ENCODE measurements at regions not wholly inside any gene's neighbourhood (a gene's known extent, or its start where the extent isn't known, plus 50 kb on each side); places are given as distances from the start of the nearest gene placed in this dataset.

- no peak for DNase-seq (ENCODE audit: low spot score)
- no peak for ATAC-seq
Observed at GRCh38 chr6:167672738-167673137, 154.0 kb upstream of the AFDN start.

- DNase-seq (ENCODE audit: low spot score) (no peak), ATAC-seq (no peak)
Observed at GRCh38 chr6:167673946-167674345, 152.8 kb upstream of the AFDN start.

GRCh38 chr6:167674486-167674885, 152.2 kb upstream of the AFDN start:
- ATAC-seq (no peak), DNase-seq (ENCODE audit: low spot score) (no peak)

- peak; percentile 82 for ATAC-seq
- DNase-seq (ENCODE audit: low spot score) = peak; percentile 95
Observed at GRCh38 chr6:167676000-167676665, 150.6 kb upstream of the AFDN start.

- no peak for DNase-seq (ENCODE audit: low spot score)
- peak; percentile 8 for ATAC-seq
Observed at GRCh38 chr6:167676666-167677421, 149.9 kb upstream of the AFDN start.

- ATAC-seq (no peak), DNase-seq (ENCODE audit: low spot score) (no peak)
Observed at GRCh38 chr6:167677422-167677789, 149.3 kb upstream of the AFDN start.

GRCh38 chr6:167678102-167679101, 148.3 kb upstream of the AFDN start:
- DNase-seq (ENCODE audit: low spot score) = peak; percentile 80
- peak; percentile 66 for ATAC-seq

GRCh38 chr6:167679122-167679736, 147.5 kb upstream of the AFDN start:
- ATAC-seq (no peak), DNase-seq (ENCODE audit: low spot score) (no peak)

- DNase-seq (ENCODE audit: low spot score) = no peak
- ATAC-seq = no peak
Observed at GRCh38 chr6:167679790-167680604, 146.7 kb upstream of the AFDN start.

GRCh38 chr6:167680605-167681149, 146.0 kb upstream of the AFDN start:
- no peak for DNase-seq (ENCODE audit: low spot score)

GRCh38 chr6:167682125-167682524, 144.6 kb upstream of the AFDN start:
- ATAC-seq (no peak), DNase-seq (ENCODE audit: low spot score) (no peak)

More at GRCh38 chr6:167680605-167681149, 146.0 kb upstream of the AFDN start:
- ATAC-seq = no peak

GRCh38 chr6:167682546-167683027, 144.1 kb upstream of the AFDN start:
- no peak for ATAC-seq

GRCh38 chr6:167683028-167683862, 143.5 kb upstream of the AFDN start:
- DNase-seq (ENCODE audit: low spot score) = peak; percentile 77
- peak; percentile 76 for ATAC-seq

More at GRCh38 chr6:167682546-167683027, 144.1 kb upstream of the AFDN start:
- no peak for DNase-seq (ENCODE audit: low spot score)

GRCh38 chr6:167684276-167685104, 142.2 kb upstream of the AFDN start:
- ATAC-seq = peak; percentile 65
- DNase-seq (ENCODE audit: low spot score) = no peak

- DNase-seq (ENCODE audit: low spot score) = no peak
- ATAC-seq = no peak
Observed at GRCh38 chr6:167685654-167686053, 141.1 kb upstream of the AFDN start.

- no peak for ATAC-seq
- no peak for DNase-seq (ENCODE audit: low spot score)
Observed at GRCh38 chr6:167686204-167686893, 140.4 kb upstream of the AFDN start.

- DNase-seq (ENCODE audit: low spot score) (no peak), ATAC-seq (no peak)
Observed at GRCh38 chr6:167687116-167687725, 139.5 kb upstream of the AFDN start.

Measured in left lobe of liver (tissue), 2 donors.